Peyer's patch (tissue), 4 donors: ENCODE measurements at regions not wholly inside any gene's neighbourhood (a gene's known extent, or its start where the extent isn't known, plus 50 kb on each side); places are given as distances from the start of the nearest gene placed in this dataset.

Source experiments
- POLR2A ChIP-seq, 2 donors: fragments of 450-650 bp; IDR thresholded peaks; one replicate each; pipeline ENCODE4 v1.5.1; 2017; ENCODE audit warnings: antibody characterized with exemption in 2 of 2, mild to moderate bottlenecking in 2 of 2, moderate library complexity in 2 of 2
- TF ChIP-seq, protein P1 (sequence below), 6 experiments: fragments of 450-650 bp in 4 of 6; fragments of 200-600 bp in 2 of 6; sonication (generic) in 1 of 6; IDR thresholded peaks; one replicate each; pipeline ENCODE4 v1.5.1; 2017 to 2019; ENCODE audit warnings: antibody characterized with exemption in 6 of 6, mild to moderate bottlenecking in 3 of 6, moderate library complexity in 1 of 6

DNA sequence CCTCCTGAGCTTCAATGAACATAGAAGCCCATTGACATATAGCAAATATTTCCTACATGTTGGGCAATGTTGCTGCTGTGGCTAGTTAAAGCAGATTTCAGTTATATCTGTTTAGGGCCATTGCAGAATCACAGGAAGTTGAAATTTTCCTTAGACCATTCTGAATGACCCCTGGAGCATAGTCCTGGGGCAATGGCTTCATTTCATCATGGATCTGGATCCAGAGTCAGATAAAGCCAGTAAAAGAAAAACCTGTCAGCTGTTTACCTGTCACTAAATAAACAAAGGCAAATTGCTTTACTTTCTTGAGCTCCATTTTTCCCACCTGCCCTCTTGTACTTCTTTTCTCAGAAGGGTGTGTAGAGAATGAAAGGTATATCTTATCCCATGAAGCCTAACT is 494.0 kb upstream of the MAP3K7 start:
- TF ChIP-seq, protein P1, sequence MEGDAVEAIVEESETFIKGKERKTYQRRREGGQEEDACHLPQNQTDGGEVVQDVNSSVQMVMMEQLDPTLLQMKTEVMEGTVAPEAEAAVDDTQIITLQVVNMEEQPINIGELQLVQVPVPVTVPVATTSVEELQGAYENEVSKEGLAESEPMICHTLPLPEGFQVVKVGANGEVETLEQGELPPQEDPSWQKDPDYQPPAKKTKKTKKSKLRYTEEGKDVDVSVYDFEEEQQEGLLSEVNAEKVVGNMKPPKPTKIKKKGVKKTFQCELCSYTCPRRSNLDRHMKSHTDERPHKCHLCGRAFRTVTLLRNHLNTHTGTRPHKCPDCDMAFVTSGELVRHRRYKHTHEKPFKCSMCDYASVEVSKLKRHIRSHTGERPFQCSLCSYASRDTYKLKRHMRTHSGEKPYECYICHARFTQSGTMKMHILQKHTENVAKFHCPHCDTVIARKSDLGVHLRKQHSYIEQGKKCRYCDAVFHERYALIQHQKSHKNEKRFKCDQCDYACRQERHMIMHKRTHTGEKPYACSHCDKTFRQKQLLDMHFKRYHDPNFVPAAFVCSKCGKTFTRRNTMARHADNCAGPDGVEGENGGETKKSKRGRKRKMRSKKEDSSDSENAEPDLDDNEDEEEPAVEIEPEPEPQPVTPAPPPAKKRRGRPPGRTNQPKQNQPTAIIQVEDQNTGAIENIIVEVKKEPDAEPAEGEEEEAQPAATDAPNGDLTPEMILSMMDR (IDR thresholded peaks at IDR 0.05), result no peak
- no peak for TF ChIP-seq POLR2A (IDR thresholded peaks at IDR 0.05)
